ENCODE measurements at regions not wholly inside any gene's neighbourhood (a gene's known extent, or its start where the extent isn't known, plus 50 kb on each side); places are given as distances from the start of the nearest gene placed in this dataset.

GRCh38 chr9:29976981-29977380 lies 2403.7 kb upstream of the C9orf72 start:
- TF ChIP-seq CTCF (IDR thresholded peaks at IDR 0.05; ENCODE audit: low read length) (no peak), EZH2phosphoT487 (IDR thresholded peaks at IDR 0.05; ENCODE audit: low read length) (no peak)
